ENCODE measurements at regions not wholly inside any gene's neighbourhood (a gene's known extent, or its start where the extent isn't known, plus 50 kb on each side); places are given as distances from the start of the nearest gene placed in this dataset.

- no peak overlapping the region for H3K4me3 ChIP-seq (ENCODE audit: low read depth, low read length)
- no peak for TF ChIP-seq CTCF (IDR thresholded peaks at IDR 0.05; ENCODE audit: insufficient read depth, low read length)
- no peak for DNase-seq (ENCODE audit: low read depth)
Measured at GRCh38 chr2:12613137-12613835, 103.5 kb upstream of the TRIB2 start.

GRCh38 chr2:12615509-12615908, 101.2 kb upstream of the TRIB2 start:
- no peak for TF ChIP-seq CTCF (IDR thresholded peaks at IDR 0.05; ENCODE audit: insufficient read depth, low read length)
- DNase-seq (ENCODE audit: low read depth), result no peak
- H3K4me3 ChIP-seq (ENCODE audit: low read depth, low read length), result no peak overlapping the region

GRCh38 chr2:12616456-12617156, 100.1 kb upstream of the TRIB2 start:
- no peak for TF ChIP-seq CTCF (IDR thresholded peaks at IDR 0.05; ENCODE audit: insufficient read depth, low read length)
- no peak overlapping the region for H3K4me3 ChIP-seq (ENCODE audit: low read depth, low read length)
- DNase-seq (ENCODE audit: low read depth), result no peak

- TF ChIP-seq CTCF (IDR thresholded peaks at IDR 0.05; ENCODE audit: insufficient read depth, low read length), result no peak
- no peak for DNase-seq (ENCODE audit: low read depth)
Measured at GRCh38 chr2:12617366-12617765, 99.4 kb upstream of the TRIB2 start.

GRCh38 chr2:12617853-12618252, 98.9 kb upstream of the TRIB2 start:
- no peak overlapping the region for H3K4me3 ChIP-seq (ENCODE audit: low read depth, low read length)
- DNase-seq (ENCODE audit: low read depth), result no peak
- TF ChIP-seq CTCF (IDR thresholded peaks at IDR 0.05; ENCODE audit: insufficient read depth, low read length), result no peak

More at GRCh38 chr2:12617366-12617765, 99.4 kb upstream of the TRIB2 start:
- no peak overlapping the region for H3K4me3 ChIP-seq (ENCODE audit: low read depth, low read length)

- H3K4me3 ChIP-seq (ENCODE audit: low read depth, low read length), result no peak overlapping the region
- DNase-seq (ENCODE audit: low read depth), result no peak
- no peak for TF ChIP-seq CTCF (IDR thresholded peaks at IDR 0.05; ENCODE audit: insufficient read depth, low read length)
Measured at GRCh38 chr2:12618576-12618975, 98.2 kb upstream of the TRIB2 start.
